ENCODE measurements at regions not wholly inside any gene's neighbourhood (a gene's known extent, or its start where the extent isn't known, plus 50 kb on each side); places are given as distances from the start of the nearest gene placed in this dataset.

DNA sequence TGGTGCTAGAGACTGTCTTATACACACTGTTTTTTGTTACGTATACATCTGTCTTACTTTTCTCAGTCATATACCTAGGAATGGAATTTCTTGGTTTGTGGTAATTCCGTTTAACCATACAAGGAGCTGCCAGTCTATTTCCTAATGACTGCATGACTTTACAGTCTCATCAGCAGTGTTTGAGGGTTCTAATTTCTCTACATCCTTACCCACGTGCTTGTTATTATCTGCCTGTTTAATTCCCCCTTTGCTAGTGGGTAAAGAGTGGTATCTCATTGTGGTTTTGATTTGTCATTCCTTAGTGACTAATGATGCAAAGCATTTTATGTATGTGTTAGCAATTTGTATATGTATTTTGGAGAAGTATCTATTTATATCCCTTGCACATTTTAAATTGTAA is 1008.0 kb downstream of the FAM181B start:
- intact Hi-C loops (cut with DNase I) = no loop called here
- DNase-seq = no peak

DNA sequence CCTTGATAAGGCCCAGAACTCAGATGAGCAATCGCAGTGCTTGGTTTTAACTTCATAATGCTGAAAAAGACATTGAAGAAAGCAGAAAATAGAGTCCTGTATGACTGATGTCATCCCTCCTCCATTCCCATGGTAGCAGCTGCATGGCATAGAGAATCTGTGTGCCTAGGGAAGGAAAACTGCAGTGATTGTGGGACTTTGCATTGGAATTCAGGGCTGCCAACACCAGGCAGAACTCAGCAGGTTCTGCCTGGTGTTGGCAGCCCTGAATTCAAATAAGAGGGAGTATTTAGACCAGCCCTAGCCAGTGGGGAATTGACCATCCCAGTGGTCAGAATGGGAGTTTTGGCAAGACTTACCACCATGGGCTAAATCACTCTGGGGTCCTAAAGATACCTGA is 1016.0 kb downstream of the FAM181B start:
- DNase-seq = no peak
- intact Hi-C loops (cut with DNase I) = no loop called here

DNA sequence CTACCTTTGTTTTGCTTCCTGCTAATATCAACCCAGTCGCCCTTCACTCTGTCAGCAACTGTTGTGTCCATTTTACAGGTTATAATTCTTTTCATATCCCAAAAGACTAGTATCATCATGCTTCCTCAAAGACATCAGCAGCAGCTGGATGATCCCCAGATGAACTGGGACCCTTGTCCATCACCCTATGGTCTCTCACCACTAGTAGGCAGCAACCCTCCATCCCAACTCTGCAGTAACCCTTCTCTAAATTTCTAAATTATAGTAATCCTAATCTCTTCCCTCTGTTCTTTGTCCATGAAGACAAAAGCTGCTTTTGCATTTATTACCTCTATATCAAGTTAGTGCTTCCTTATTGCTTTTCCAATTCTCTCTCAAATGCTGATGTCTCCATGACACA is 1025.8 kb downstream of the FAM181B start:
- intact Hi-C loops (cut with DNase I) = no loop called here
- no peak for DNase-seq

DNA sequence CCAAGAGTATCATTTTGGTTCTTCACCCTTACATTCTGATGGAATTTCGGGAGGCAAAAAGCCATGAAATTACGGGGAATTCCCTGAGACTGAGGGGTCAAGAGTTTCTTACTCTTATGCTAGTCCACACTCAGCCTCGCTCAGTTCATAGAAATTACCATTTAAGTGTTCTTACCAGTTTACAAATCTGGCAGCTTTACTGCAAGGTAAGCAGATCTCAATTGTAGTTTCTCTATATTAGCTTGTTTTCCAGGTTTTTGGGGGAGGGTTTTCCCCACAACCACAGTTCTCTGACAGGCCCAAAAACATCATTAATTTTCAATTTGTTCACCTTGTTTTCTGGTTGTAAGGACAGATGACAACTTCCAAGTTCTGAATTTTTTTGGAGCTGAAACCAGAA is 1028.4 kb downstream of the FAM181B start:
- intact Hi-C loops (cut with DNase I) = no loop called here
- DNase-seq = no peak

GRCh38 chr11:81700076-81700475 is 1033.6 kb downstream of the FAM181B start:
- intact Hi-C loops (cut with DNase I) = no loop called here

GRCh38 chr11:81687057-81687456 is 1046.6 kb downstream of the FAM181B start:
- intact Hi-C loops (cut with DNase I) = no loop called here
- no peak for DNase-seq

More at GRCh38 chr11:81700076-81700475, 1033.6 kb downstream of the FAM181B start:
- DNase-seq = no peak

DNA sequence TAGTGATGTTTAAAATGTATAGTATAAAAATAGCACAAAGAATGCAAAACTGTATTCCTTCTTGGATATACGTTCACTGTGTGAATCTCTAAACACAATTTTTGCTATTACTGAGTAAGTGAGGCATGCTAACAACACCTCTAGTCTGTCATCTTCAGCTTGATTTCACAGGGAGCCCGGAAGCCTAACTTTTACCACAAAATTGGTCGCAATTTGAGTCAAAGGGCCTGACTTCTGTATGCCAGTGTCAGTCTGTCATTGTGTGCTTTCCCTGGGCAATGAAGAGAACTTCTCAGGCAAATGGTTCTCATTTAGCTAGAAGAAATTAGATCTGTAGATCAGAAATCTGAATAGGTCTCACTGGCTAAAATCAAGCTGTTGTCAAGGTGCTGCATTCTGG is 1059.5 kb downstream of the FAM181B start:
- intact Hi-C loops (cut with DNase I) = no loop called here
- no peak for DNase-seq

DNA sequence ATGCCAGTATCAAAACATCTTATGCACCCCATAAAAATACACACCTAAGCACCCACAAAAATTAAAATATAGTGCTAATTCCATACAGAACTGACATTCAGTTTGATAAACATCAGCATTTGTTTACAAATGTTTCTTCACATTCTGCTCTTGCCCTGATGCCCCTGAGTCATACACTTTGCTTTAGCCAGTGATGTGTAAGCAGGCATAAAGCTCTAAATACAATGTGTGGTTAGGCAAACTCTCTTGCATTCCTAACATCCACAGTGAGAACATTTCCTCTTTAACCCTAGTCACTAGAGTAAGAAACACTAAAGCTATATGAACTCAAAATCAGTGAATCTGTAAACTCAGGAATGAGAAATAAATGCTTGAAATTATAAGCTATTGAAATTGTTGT is 1060.7 kb downstream of the FAM181B start:
- no peak for DNase-seq
- intact Hi-C loops (cut with DNase I) = no loop called here

DNA sequence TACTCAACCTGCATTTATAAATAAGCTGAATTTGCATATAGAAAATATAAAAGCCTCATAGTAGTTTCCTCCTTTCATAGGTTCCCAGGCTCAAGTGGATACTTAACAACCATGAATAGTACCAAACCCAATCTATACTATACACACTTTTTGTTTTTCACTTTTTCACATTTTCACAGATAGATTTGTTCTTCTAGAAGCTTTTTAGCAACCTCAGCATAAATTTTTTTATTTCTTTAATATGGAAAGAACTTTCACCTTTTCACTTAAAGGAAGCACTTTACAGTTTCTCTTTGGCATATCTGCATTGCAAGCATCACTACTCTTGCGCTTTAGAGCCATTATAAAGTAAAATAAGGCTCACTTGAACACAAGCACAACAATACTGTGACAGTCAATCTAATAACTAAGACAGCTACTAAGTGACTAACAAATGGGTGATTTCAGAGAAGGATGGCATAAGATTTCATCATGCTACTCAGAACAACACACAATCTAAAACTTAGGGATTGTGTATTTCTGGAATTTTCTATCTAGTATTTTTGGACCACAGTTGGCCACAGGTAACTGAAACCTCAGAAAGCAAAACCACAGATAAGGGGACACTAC is 1063.6 kb downstream of the FAM181B start:
- intact Hi-C loops (cut with DNase I) = no loop called here
- DNase-seq = no peak

GRCh38 chr11:81658722-81659121 is 1074.9 kb downstream of the FAM181B start:
- peak in 1 of 42 donors; percentile 29 for DNase-seq
- intact Hi-C loops (cut with DNase I) = no loop called here

DNA sequence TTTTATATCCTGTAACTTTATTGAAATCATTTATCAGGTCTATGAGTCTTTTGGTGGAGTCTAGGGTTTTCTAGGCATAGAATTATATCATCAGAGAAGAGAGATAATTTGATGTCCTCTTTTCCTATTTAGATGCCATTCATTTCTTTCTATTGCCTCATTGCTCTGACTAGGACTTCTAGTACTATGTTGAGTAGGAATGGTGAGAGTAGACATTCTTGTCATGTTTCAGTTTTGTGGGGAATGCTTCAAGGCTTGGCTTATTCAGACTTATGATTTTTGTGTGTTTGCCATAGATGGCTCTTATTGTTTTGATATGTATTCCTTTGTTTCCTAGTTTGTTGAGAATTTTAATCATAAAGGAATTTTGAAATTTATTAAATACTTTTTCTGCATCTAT is 1078.3 kb downstream of the FAM181B start:
- intact Hi-C loops (cut with DNase I) = no loop called here
- DNase-seq = no peak

DNA sequence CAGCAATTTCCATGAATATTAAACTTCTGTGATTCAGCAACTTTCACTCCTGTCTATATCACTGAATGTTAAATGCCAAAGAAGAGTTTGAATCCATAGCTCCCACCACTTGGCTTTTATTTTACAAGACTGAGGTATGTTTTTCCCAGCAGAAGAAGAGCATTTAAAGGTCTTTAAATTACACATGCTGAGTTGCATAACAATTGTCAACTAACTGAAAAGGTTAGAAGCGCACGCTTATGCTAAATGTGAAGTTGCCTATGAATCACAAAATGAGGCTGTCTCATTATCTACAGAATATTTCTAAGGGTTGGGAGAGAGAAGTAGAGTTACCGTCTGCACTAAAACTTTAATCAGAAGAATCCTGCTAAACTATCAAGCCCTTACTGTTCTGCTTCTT is 1086.3 kb downstream of the FAM181B start:
- intact Hi-C loops (cut with DNase I) = loop anchor here (5.0 kb wide), 1 partner anchor 1050 kb away; no protein-coding TSS in a partner anchor
- DNase-seq = peak in 4 of 42 donors; percentile 7 to 18 (median 14)

- peak in 31 of 42 donors; percentile 3 to 61 (median 30) for DNase-seq
- intact Hi-C loops (cut with DNase I) = no loop called here
Measured at GRCh38 chr11:81644239-81644840, 1089.3 kb downstream of the FAM181B start.

DNA sequence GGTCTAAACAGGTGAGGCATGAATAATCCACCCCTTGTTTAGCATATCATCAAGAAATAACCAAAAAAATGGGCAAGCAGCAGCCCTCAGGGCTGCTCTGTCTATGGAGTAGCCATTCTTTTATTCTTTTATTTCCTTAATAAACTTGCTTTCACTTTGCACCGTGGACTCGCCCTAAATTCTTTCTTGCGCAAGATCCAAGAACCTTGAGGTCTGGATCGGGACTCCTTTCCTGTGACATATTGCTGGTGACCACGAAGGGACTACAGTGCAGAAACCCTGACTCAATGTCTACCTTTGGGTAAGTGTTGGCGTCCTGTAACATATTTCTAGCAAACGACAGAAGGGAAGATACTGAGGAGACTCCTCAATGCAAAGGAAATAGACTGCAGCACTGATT is 1099.2 kb downstream of the FAM181B start:
- intact Hi-C loops (cut with DNase I) = no loop called here
- no peak for DNase-seq

- no peak for DNase-seq
- intact Hi-C loops (cut with DNase I) = no loop called here
Measured at GRCh38 chr11:81602508-81602907, 1131.2 kb downstream of the FAM181B start.

DNA sequence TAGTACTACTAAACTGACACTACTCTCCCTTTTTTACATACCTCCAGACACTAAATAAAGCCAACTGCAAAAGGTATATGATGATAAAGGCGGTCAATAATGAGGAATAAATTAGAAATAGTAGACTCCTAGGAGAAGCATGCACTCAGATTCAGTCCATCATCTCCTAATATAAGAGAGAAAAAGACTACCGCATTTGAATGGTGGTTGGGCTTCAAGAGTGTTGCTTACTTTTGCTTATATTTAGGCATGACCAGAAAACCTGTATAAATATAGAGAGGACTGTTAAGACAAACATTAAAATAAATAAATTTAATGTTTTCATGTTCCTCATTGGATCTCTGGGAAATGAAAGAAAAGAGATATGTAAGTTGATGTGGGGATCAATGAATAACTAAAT is 1137.0 kb downstream of the FAM181B start:
- intact Hi-C loops (cut with DNase I) = no loop called here

GRCh38 chr11:81585390-81585933 is 1148.2 kb downstream of the FAM181B start:
- no peak for DNase-seq
- intact Hi-C loops (cut with DNase I) = no loop called here

More for the DNA sequence above, 1137.0 kb downstream of the FAM181B start:
- no peak for DNase-seq

DNA sequence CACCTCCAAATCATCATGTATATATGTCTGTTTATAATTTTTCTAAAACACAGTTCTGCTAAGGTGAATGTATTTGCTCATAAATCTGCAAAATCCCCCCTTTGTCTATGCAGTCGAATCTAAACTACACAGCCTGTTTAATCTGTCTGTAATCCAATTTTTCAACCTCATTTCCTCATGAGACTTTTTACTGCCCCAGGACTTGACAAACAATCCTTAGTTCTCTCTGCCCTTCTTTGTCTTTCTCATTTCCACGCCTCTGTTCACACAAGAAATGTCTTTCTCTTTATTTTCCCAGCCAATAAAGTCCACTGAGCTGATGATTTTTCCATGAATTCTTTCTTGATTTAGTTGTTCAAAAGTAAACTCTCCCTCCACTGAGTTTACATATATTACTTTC is 1154.3 kb downstream of the FAM181B start:
- DNase-seq = no peak
- intact Hi-C loops (cut with DNase I) = no loop called here

DNA sequence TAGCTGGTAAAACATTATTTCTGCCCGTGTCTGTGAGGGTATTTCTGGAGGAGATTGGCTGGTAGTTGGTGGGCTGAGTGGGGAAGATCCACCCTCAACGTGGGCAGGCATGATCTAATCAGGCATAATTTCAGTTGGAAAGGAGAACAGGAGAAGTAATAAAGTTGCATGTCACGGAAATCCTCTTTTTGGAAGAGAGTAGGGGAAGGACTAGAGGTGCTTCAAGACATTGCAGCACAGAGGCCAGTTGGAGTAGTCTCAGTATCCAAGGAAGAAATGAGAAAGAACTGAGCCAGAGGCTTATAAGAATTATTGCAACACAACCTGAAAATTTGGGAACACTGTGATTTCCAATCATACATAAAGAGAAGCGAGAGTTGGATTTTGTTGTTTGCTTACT is 1155.1 kb downstream of the FAM181B start:
- no peak for DNase-seq
- intact Hi-C loops (cut with DNase I) = no loop called here

DNA sequence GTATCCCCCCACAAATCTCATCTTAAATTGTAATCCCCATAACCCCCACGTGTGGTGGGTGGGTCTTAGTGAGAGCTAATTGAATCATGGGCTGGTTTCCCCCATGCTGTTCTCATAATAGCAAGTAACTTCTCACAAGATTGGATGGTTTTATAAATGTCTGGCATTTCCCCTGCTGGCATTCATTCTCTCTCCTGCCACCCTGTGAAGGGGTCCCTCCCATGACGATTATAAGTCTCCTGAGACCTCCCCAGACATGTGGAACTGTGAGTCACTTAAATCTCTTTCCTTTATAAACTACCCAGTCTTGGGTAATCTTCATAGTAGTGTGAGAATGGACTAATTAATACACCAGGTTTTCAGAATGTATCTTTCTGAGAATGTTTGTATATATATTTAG is 1159.4 kb downstream of the FAM181B start:
- DNase-seq = no peak
- intact Hi-C loops (cut with DNase I) = no loop called here

DNA sequence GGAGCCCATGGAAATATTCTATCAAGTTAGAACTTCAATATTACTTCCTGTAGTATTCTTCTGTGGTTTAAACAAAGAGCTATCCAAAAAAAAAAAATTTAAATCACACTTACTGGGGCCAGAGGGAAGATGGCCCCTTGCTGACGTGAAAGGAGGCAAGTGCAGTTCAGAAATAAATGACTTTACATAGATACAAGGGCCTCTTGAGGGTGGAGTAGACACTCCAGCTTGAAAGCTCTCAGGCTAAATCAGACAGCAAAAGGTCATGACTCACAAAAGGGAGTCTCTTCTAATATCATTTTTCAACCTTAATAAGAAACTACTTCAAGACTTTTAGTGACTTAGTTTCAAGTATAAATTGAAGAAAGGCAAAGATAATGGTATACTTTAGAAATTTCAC is 1160.3 kb downstream of the FAM181B start:
- no peak for DNase-seq
- intact Hi-C loops (cut with DNase I) = no loop called here

Data from head of caudate nucleus (tissue), 42 donors.